Naive thymus-derived CD4-positive, alpha-beta T cell (primary cell): ENCODE measurements at regions not wholly inside any gene's neighbourhood (a gene's known extent, or its start where the extent isn't known, plus 50 kb on each side); places are given as distances from the start of the nearest gene placed in this dataset.

ENCODE experiments used
- ATAC-seq: fragments of 150-1000 bp; cut with Tn5 transposase; 2 replicates; pipeline ENCODE4 v1.10.0; 2021; ENCODE audit warnings: mild to moderate bottlenecking, moderate library complexity
- CTCF ChIA-PET: fragments of 350-600 bp; sonication (Branson Sonifier 250); formaldehyde crosslinking; loops from one replicate; lab custom pipeline; 2021; ENCODE audit warnings: antibody characterized with exemption; lab: Charles Lee
- POLR2A ChIA-PET: fragments of 350-600 bp; sonication (Branson Sonifier 250); formaldehyde crosslinking; loops from one replicate; lab custom pipeline; 2021; ENCODE audit warnings: antibody characterized with exemption, inconsistent platforms; lab: Charles Lee
- DNase-seq, 9 donors: peaks; one replicate each; pipeline versions ENCODE4 v3.0.0 to v3.0.0-alpha.2; 2020 to 2022; ENCODE audit warnings: mixed read lengths in 1 of 9
- H3K27ac ChIP-seq: one replicate; pipeline ENCODE4 v1.7.0; 2013; ENCODE audit warnings: mild to moderate bottlenecking, low read depth, low read length, moderate library complexity
- H3K27me3 ChIP-seq, 2 donors: one replicate each; pipeline ENCODE4 v1.7.0; 2013; ENCODE audit warnings: low read length in 2 of 2, mild to moderate bottlenecking in 2 of 2, moderate library complexity in 2 of 2; ENCODE audit not compliant: control insufficient read depth in 2 of 2, insufficient read depth in 2 of 2
- H3K36me3 ChIP-seq, 3 experiments: 1 replicate in 2 of 3; 2 replicates in 1 of 3; pipeline ENCODE4 v1.7.0; 2013; ENCODE audit warnings: low read length in 3 of 3, mild to moderate bottlenecking in 3 of 3, moderate library complexity in 1 of 3; ENCODE audit not compliant: insufficient read depth in 3 of 3, control insufficient read depth in 2 of 3
- H3K4me1 ChIP-seq, 2 donors: one replicate each; pipeline ENCODE4 v1.7.0; 2013; ENCODE audit warnings: low read length in 2 of 2, mild to moderate bottlenecking in 2 of 2, moderate library complexity in 1 of 2; ENCODE audit not compliant: control insufficient read depth in 2 of 2, insufficient read depth in 2 of 2
- H3K4me3 ChIP-seq: 2 replicates; pipeline ENCODE4 v1.7.0; 2013; ENCODE audit warnings: mild to moderate bottlenecking, low read length
- H3K9me3 ChIP-seq, 3 experiments: 1 replicate in 2 of 3; 2 replicates in 1 of 3; pipeline ENCODE4 v1.7.0; 2013; ENCODE audit warnings: low read length in 3 of 3; ENCODE audit not compliant: control insufficient read depth in 2 of 3
- H3K27ac Mint-ChIP-seq, 9 donors: one replicate each; pipeline ENCODE4 v1.8.0; 2020 to 2022; ENCODE audit warnings: mixed read lengths in 9 of 9, mild to moderate bottlenecking in 8 of 9, moderate library complexity in 5 of 9, inconsistent platforms in 2 of 9
- H3K27me3 Mint-ChIP-seq, 5 donors: one replicate each; pipeline ENCODE4 v1.8.0; 2021 to 2022; ENCODE audit warnings: mixed read lengths in 5 of 5, mild to moderate bottlenecking in 1 of 5
- H3K36me3 Mint-ChIP-seq, 5 donors: one replicate each; pipeline ENCODE4 v1.8.0; 2020 to 2022; ENCODE audit warnings: mixed read lengths in 5 of 5, mild to moderate bottlenecking in 3 of 5, inconsistent platforms in 1 of 5
- H3K4me1 Mint-ChIP-seq, 7 donors: one replicate each; pipeline ENCODE4 v1.8.0; 2020 to 2022; ENCODE audit warnings: mixed read lengths in 7 of 7, mild to moderate bottlenecking in 3 of 7, inconsistent platforms in 1 of 7
- H3K4me3 Mint-ChIP-seq, 10 donors: one replicate each; pipeline ENCODE4 v1.8.0; 2020 to 2022; ENCODE audit warnings: mild to moderate bottlenecking in 10 of 10, mixed read lengths in 10 of 10, moderate library complexity in 6 of 10, inconsistent platforms in 2 of 10
- H3K9me3 Mint-ChIP-seq, 11 donors: one replicate each; pipeline ENCODE4 v1.8.0; 2020 to 2022; ENCODE audit warnings: mixed read lengths in 11 of 11, mild to moderate bottlenecking in 4 of 11, inconsistent platforms in 1 of 11, moderate library complexity in 1 of 11
- intact Hi-C, 2 donors: fragments of 100-400 bp; cut with micrococcal nuclease; formaldehyde crosslinking; loops; one replicate each; pipeline ENCODE4 v1.15.1; 2023

DNA sequence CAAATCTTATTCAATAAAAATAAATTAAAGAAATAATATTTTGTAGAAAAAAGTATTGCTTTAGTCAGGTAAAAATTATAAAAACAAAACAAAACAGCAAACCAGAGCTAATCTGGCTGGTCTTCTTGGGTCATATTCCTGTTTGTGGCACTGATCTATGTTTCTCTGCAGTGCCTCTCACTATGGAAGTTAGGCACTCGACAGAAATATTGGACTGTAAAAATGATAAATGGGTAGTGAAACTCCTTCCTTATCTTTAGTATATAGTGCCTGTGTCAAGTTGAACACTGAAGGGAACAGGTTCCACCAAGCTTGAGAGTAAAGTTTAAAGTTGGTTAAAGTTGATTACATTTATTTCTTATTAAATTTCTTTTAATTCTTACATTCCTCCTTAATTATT, 1195.6 kb upstream of the GBE1 start:
- no peaks in the 10 kb centered on the region for H3K27me3 Mint-ChIP-seq
- H3K4me3 Mint-ChIP-seq, result no peak overlapping the region
- H3K27ac Mint-ChIP-seq, result no peak overlapping the region
- ATAC-seq, result no peak
- intact Hi-C loops, result no loop called here
- no peaks in the 10 kb centered on the region for H3K36me3 ChIP-seq
- no peaks in the 10 kb centered on the region for H3K4me1 ChIP-seq
- ChIA-PET POLR2A (no interaction called here), CTCF (no interaction called here)
- H3K4me1 Mint-ChIP-seq, result no peaks in the 10 kb centered on the region
- H3K4me3 ChIP-seq, result no peak overlapping the region
- no peaks in the 10 kb centered on the region for H3K9me3 ChIP-seq
- H3K27ac ChIP-seq, result no peak overlapping the region
- peaks cover 3 to 12% (median 6%) of the 10 kb centered on the region in 11 donors for H3K9me3 Mint-ChIP-seq
- H3K36me3 Mint-ChIP-seq, result no peaks in the 10 kb centered on the region
- H3K27me3 ChIP-seq, result no peaks in the 10 kb centered on the region
- DNase-seq, result no peak

DNA sequence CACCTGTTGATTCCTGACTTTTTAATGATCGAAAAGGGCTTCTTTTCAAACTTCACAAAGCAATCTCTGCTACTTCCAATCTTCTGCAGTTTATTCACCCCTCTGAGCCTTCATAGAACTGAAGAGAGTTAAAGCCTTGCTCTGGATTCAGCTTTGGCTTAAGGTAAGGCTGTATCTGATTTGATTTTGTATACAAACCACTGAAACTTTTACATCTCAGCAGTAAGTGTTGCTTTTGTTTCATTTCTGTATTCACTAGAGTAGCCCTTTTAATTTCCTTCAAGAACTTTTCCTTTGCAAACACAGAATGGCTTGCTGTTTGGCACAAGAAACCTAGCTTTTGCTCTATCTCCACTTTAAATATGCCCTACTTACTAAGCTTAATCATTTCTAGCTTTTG, 1193.0 kb upstream of the GBE1 start:
- ChIA-PET POLR2A (no interaction called here), CTCF (no interaction called here)
- DNase-seq, result no peak
- Mint-ChIP-seq H3K9me3 (peaks cover 3 to 15% (median 6%) of the 10 kb centered on the region in 11 donors), H3K4me3 (no peak overlapping the region), H3K4me1 (no peaks in the 10 kb centered on the region), H3K27ac (no peak overlapping the region), H3K27me3 (no peaks in the 10 kb centered on the region), H3K36me3 (no peaks in the 10 kb centered on the region)
- Histone ChIP-seq H3K9me3 (no peaks in the 10 kb centered on the region), H3K36me3 (no peaks in the 10 kb centered on the region), H3K4me1 (no peaks in the 10 kb centered on the region), H3K27me3 (no peaks in the 10 kb centered on the region), H3K4me3 (no peak overlapping the region), H3K27ac (no peak overlapping the region)
- intact Hi-C loops, result no loop called here
- ATAC-seq, result no peak

DNA sequence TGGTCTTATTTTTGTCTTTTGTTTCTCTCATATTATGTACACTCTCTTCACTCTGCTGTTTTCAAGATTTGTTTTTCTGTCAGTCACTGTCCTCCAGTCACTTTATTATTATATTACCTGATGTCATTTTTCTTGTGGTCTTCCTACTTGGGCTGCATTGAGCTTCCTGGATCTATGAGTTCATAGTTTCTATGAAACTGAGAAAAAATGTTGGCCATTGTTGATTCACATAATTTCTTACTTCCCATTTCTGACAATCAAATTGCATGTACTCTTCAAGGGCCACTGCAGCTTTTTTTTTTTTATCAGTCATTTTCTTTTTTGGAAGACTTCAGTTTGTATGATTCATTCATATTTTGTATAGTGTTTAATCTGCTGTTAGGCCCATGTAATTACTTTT, 1180.6 kb upstream of the GBE1 start:
- no peak overlapping the region for H3K27ac Mint-ChIP-seq
- H3K4me3 Mint-ChIP-seq, result no peak overlapping the region
- no peaks in the 10 kb centered on the region for H3K4me1 ChIP-seq
- H3K9me3 ChIP-seq, result peaks cover 0 to 10% (median 0%) of the 10 kb centered on the region in 3 experiments
- no peaks in the 10 kb centered on the region for H3K36me3 Mint-ChIP-seq
- intact Hi-C loops, result no loop called here
- no peak for DNase-seq
- ChIA-PET POLR2A (no interaction called here), CTCF (no interaction called here)
- peaks cover 0 to 20% (median 12%) of the 10 kb centered on the region in 11 donors for H3K9me3 Mint-ChIP-seq
- H3K27me3 ChIP-seq, result no peaks in the 10 kb centered on the region
- no peaks in the 10 kb centered on the region for H3K36me3 ChIP-seq
- ATAC-seq, result no peak
- no peak overlapping the region for H3K4me3 ChIP-seq
- H3K27me3 Mint-ChIP-seq, result no peaks in the 10 kb centered on the region
- H3K27ac ChIP-seq, result no peak overlapping the region
- no peaks in the 10 kb centered on the region for H3K4me1 Mint-ChIP-seq

DNA sequence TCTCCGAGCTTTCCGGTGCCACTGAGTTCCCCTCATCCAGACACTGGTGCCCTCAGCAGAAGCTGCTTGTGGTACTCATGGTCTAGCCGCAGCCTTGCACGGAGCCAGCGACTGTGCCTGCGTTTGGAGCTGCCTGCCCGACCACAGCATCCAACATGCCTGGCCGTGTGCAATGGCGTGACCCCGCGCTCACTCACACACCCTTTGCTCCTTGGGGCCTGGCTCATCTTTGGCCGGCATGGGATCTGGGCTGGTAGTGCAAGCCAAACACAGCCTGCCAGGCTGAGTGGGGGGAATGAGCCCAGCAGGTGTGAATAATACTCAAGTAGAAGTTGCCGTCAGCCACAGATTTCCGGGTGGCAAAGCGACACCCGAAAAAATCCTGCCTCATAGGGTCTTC, 1178.7 kb upstream of the GBE1 start:
- Histone ChIP-seq H3K36me3 (no peaks in the 10 kb centered on the region), H3K4me3 (no peak overlapping the region), H3K27me3 (no peaks in the 10 kb centered on the region), H3K27ac (no peak overlapping the region), H3K4me1 (no peaks in the 10 kb centered on the region), H3K9me3 (peaks cover 0 to 10% (median 0%) of the 10 kb centered on the region in 3 experiments)
- no peaks in the 10 kb centered on the region for H3K36me3 Mint-ChIP-seq
- DNase-seq (no peak), ATAC-seq (no peak)
- H3K27ac Mint-ChIP-seq, result no peak overlapping the region
- no peaks in the 10 kb centered on the region for H3K4me1 Mint-ChIP-seq
- ChIA-PET POLR2A (no interaction called here), CTCF (no interaction called here)
- H3K9me3 Mint-ChIP-seq, result peaks cover 0 to 21% (median 15%) of the 10 kb centered on the region in 11 donors
- no peak overlapping the region for H3K4me3 Mint-ChIP-seq
- intact Hi-C loops, result no loop called here
- no peaks in the 10 kb centered on the region for H3K27me3 Mint-ChIP-seq

DNA sequence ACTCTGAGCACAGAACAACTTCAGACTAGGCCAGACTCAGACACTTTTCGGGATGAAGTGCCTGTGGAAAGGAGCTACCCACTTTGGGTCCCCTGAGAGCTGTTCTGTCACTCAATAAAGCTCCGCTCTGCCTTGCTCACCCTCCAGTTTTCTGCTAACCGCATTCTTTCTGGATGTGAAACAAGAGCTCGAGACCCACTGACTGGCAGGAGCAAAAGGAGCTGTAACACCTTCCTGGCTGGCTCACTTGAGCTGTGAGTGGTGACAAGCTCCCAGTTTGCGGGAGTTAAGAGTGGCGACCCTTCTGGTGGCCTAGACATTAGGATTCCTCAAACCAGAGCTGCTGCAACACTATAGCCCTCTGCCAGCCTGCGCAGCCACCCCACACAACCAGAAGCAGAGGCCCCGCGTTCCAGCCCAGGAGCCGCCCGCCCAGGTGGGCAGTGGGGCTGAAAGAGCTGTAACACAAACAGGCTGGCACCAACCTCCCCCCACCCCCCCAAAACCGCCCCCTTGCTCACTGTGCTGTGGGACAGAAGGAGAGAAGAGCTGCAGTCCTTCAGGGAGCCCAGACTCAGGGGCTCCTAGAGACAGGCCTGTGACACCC, 1178.1 kb upstream of the GBE1 start:
- Mint-ChIP-seq H3K4me3 (no peak overlapping the region), H3K36me3 (no peaks in the 10 kb centered on the region), H3K27me3 (no peaks in the 10 kb centered on the region), H3K27ac (no peak overlapping the region), H3K4me1 (no peaks in the 10 kb centered on the region), H3K9me3 (peaks cover 1 to 15% (median 10%) of the 10 kb centered on the region in 11 donors)
- no peaks in the 10 kb centered on the region for H3K4me1 ChIP-seq
- peaks cover 0 to 8% (median 0%) of the 10 kb centered on the region in 3 experiments for H3K9me3 ChIP-seq
- no peaks in the 10 kb centered on the region for H3K36me3 ChIP-seq
- ATAC-seq (no peak), DNase-seq (no peak)
- intact Hi-C loops, result no loop called here
- ChIA-PET POLR2A (no interaction called here), CTCF (no interaction called here)
- no peaks in the 10 kb centered on the region for H3K27me3 ChIP-seq
- no peak overlapping the region for H3K4me3 ChIP-seq
- H3K27ac ChIP-seq, result no peak overlapping the region

DNA sequence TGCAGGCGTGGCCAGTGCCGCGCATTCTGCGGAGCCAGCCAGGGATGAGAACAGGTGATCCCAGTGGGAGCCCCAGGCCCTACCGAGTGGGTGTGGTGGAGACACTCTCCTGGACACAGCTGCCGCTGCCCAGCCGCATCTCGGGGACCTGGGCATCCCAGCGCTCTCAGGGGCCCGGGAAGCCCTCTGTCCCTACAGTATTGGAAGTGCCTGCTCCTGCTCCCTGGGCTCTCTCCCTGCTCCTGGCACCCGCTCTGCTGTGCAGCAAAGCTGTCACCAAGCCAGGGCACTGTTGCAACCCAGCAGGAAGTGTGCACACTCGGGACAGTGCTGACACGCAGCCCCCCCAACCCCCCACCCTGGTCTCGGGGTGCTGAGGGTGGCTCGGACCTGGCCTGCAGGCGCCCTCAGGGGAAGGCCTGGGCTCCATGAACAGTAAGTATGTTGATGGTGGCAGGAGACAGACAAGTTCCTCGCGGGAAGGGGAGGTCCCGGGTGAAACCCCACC, 1177.4 kb upstream of the GBE1 start:
- ChIA-PET POLR2A (no interaction called here), CTCF (no interaction called here)
- Mint-ChIP-seq H3K9me3 (peaks cover 0 to 11% (median 7%) of the 10 kb centered on the region in 11 donors), H3K36me3 (no peaks in the 10 kb centered on the region), H3K27me3 (no peaks in the 10 kb centered on the region), H3K4me1 (no peaks in the 10 kb centered on the region), H3K27ac (no peak overlapping the region), H3K4me3 (no peak overlapping the region)
- Histone ChIP-seq H3K36me3 (no peaks in the 10 kb centered on the region), H3K27ac (no peak overlapping the region), H3K4me1 (no peaks in the 10 kb centered on the region), H3K9me3 (peaks cover 0 to 6% (median 0%) of the 10 kb centered on the region in 3 experiments), H3K27me3 (no peaks in the 10 kb centered on the region), H3K4me3 (no peak overlapping the region)
- no peak for ATAC-seq
- intact Hi-C loops, result no loop called here
- no peak for DNase-seq
